CD14-positive monocyte (primary cell): ENCODE measurements at regions not wholly inside any gene's neighbourhood (a gene's known extent, or its start where the extent isn't known, plus 50 kb on each side); places are given as distances from the start of the nearest gene placed in this dataset.

Source experiments
- DNase-seq, 3 donors: peaks; one replicate each; pipeline ENCODE4 v3.0.0-alpha.2; 2011 to 2022
- H2AFZ ChIP-seq: 2 replicates; pipeline ENCODE4 v1.6.0; 2012; ENCODE audit warnings: mild to moderate bottlenecking, low read depth, low read length, inconsistent platforms; ENCODE audit not compliant: insufficient read depth, poor library complexity, severe bottlenecking
- H3K27ac ChIP-seq, 2 donors: 1 replicate in 1 of 2; 2 replicates in 1 of 2; pipeline ENCODE4 v1.5.1; 2012 to 2013; ENCODE audit warnings: low read length in 2 of 2, control low read depth in 1 of 2, inconsistent platforms in 1 of 2, low read depth in 1 of 2, mild to moderate bottlenecking in 1 of 2
- H3K27me3 ChIP-seq, 2 donors: one replicate each; pipeline versions ENCODE4 v1.6.0 to v1.6.1; 2011 to 2013; ENCODE audit warnings: low read length in 2 of 2; ENCODE audit not compliant: control insufficient read depth in 2 of 2, insufficient read depth in 2 of 2
- H3K36me3 ChIP-seq, 2 donors: replicated peaks in 1 of 2; 1 replicate in 1 of 2; 2 replicates in 1 of 2; pipeline versions ENCODE4 v1.5.1 to v1.6.1; 2012 to 2013; ENCODE audit warnings: low read length in 2 of 2, control low read depth in 1 of 2, inconsistent platforms in 1 of 2, mild to moderate bottlenecking in 1 of 2; ENCODE audit not compliant: insufficient read depth in 2 of 2, control insufficient read depth in 1 of 2
- H3K4me1 ChIP-seq, 2 donors: 1 replicate in 1 of 2; 2 replicates in 1 of 2; pipeline versions ENCODE4 v1.5.1 to v1.6.1; 2012 to 2013; ENCODE audit warnings: low read length in 2 of 2, control low read depth in 1 of 2, inconsistent platforms in 1 of 2, mild to moderate bottlenecking in 1 of 2, moderate library complexity in 1 of 2; ENCODE audit not compliant: insufficient read depth in 2 of 2, control insufficient read depth in 1 of 2
- H3K4me2 ChIP-seq: replicated peaks from 2 replicates; pipeline ENCODE3; 2012; ENCODE audit warnings: low read length, moderate library complexity, mild to moderate bottlenecking; ENCODE audit not compliant: poor library complexity, severe bottlenecking; ENCODE audit errors: extremely low read depth
- H3K4me3 ChIP-seq, 3 experiments: fragments of 200-600 bp in 1 of 3; sonication (generic) in 1 of 3; replicated peaks in 1 of 3; 1 replicate in 2 of 3; 2 replicates in 1 of 3; pipeline ENCODE4 v1.5.1; 2011 to 2013; ENCODE audit warnings: low read length in 3 of 3, mild to moderate bottlenecking in 3 of 3, control low read depth in 2 of 3, low read depth in 2 of 3, inconsistent platforms in 1 of 3, moderate library complexity in 1 of 3
- H3K79me2 ChIP-seq: 2 replicates; pipeline ENCODE4 v1.6.0; 2012; ENCODE audit warnings: mild to moderate bottlenecking, control low read depth, inconsistent platforms, low read length, moderate library complexity; ENCODE audit not compliant: insufficient read depth
- H3K9ac ChIP-seq: 2 replicates; pipeline ENCODE4 v1.6.0; 2017; ENCODE audit warnings: low read length, mild to moderate bottlenecking; ENCODE audit not compliant: insufficient read depth, poor library complexity, severe bottlenecking
- H3K9me3 ChIP-seq, 2 donors: replicated peaks in 1 of 2; 1 replicate in 1 of 2; 2 replicates in 1 of 2; pipeline versions ENCODE4 v1.5.1 to v1.6.1; 2012 to 2013; ENCODE audit warnings: low read length in 2 of 2, control low read depth in 1 of 2; ENCODE audit not compliant: control insufficient read depth in 1 of 2, insufficient read depth in 1 of 2
- H4K20me1 ChIP-seq: 2 replicates; pipeline ENCODE4 v1.6.0; 2012; ENCODE audit warnings: mild to moderate bottlenecking, low read length, control low read depth, moderate library complexity; ENCODE audit not compliant: insufficient read depth
- H3K27ac Mint-ChIP-seq, 7 donors: one replicate each; pipeline ENCODE4 v1.8.0; 2020; ENCODE audit warnings: mild to moderate bottlenecking in 7 of 7, mixed read lengths in 7 of 7, moderate library complexity in 6 of 7, inconsistent platforms in 2 of 7
- H3K27me3 Mint-ChIP-seq, 3 donors: one replicate each; pipeline ENCODE4 v1.8.0; 2021 to 2022; ENCODE audit warnings: low read depth in 3 of 3, mild to moderate bottlenecking in 3 of 3, mixed read lengths in 3 of 3, moderate library complexity in 3 of 3, inconsistent platforms in 1 of 3
- H3K36me3 Mint-ChIP-seq, 2 donors: one replicate each; pipeline ENCODE4 v1.8.0; 2020; ENCODE audit warnings: mixed read lengths in 2 of 2, inconsistent platforms in 1 of 2, mild to moderate bottlenecking in 1 of 2
- H3K4me1 Mint-ChIP-seq: one replicate; pipeline ENCODE4 v1.8.0; 2020; ENCODE audit warnings: mild to moderate bottlenecking, mixed read lengths
- H3K4me3 Mint-ChIP-seq, 2 donors: one replicate each; pipeline ENCODE4 v1.8.0; 2020; ENCODE audit warnings: mild to moderate bottlenecking in 2 of 2, mixed read lengths in 2 of 2, moderate library complexity in 1 of 2
- H3K9me3 Mint-ChIP-seq, 7 donors: one replicate each; pipeline ENCODE4 v1.8.0; 2020 to 2022; ENCODE audit warnings: mixed read lengths in 7 of 7, mild to moderate bottlenecking in 6 of 7, moderate library complexity in 6 of 7, inconsistent platforms in 2 of 7
- CTCF ChIP-seq: fragments of 200-600 bp; IDR thresholded peaks from one replicate; pipeline ENCODE4 v1.8.0; 2022; ENCODE audit warnings: antibody characterized with exemption, mild to moderate bottlenecking
- WGBS: methylation state at CpG from one replicate; pipeline ENCODE4 v1.1.5; 2013; ENCODE audit warnings: missing lambda C conversion rate; ENCODE audit not compliant: insufficient coverage; 5-methylcytosine and 5-hydroxymethylcytosine counted together
- intact Hi-C, 2 donors: fragments of 100-400 bp; cut with micrococcal nuclease; formaldehyde crosslinking; loops; one replicate each; pipeline versions ENCODE4 v1.15.0 to v1.15.1; 2023

GRCh38 chr9:121560921-121561320, 61.3 kb upstream of the GGTA1 start:
- Mint-ChIP-seq H3K4me3 (no peak overlapping the region), H3K27me3 (peaks cover 7 to 13% (median 12%) of the 10 kb centered on the region in 3 donors), H3K36me3 (no peaks in the 10 kb centered on the region), H3K4me1 (peaks cover 51% of the 10 kb centered on the region), H3K9me3 (peaks cover 0 to 2% (median 0%) of the 10 kb centered on the region in 7 donors), H3K27ac (no peak overlapping the region)
- H3K4me1 ChIP-seq = peaks cover 42 to 48% of the 10 kb centered on the region in 2 donors
- TF ChIP-seq CTCF = no peak
- no peaks in the 10 kb centered on the region for H4K20me1 ChIP-seq
- no peaks in the 10 kb centered on the region for H3K27me3 ChIP-seq
- H3K36me3 ChIP-seq = no peaks in the 10 kb centered on the region
- no peak overlapping the region for H2AFZ ChIP-seq
- no peak overlapping the region for H3K27ac ChIP-seq
- no peak overlapping the region for H3K4me2 ChIP-seq
- WGBS = 96% methylated on average over 10 of the region's 11 CpGs
- H3K79me2 ChIP-seq = no peaks in the 10 kb centered on the region
- no peak overlapping the region for H3K4me3 ChIP-seq
- H3K9me3 ChIP-seq = no peaks in the 10 kb centered on the region
- no peak overlapping the region for H3K9ac ChIP-seq
- no peak for DNase-seq
- intact Hi-C loops = no loop called here

- Histone ChIP-seq H3K4me2 (no peak overlapping the region), H3K36me3 (no peaks in the 10 kb centered on the region), H3K9ac (no peak overlapping the region), H3K9me3 (no peaks in the 10 kb centered on the region), H4K20me1 (no peaks in the 10 kb centered on the region), H3K79me2 (no peaks in the 10 kb centered on the region), H3K4me3 (no peak overlapping the region), H3K4me1 (peaks cover 42 to 48% of the 10 kb centered on the region in 2 donors), H3K27ac (peak overlapping the region in 1 of 2 donors; percentile 61), H2AFZ (no peak overlapping the region), H3K27me3 (no peaks in the 10 kb centered on the region)
- no peak for TF ChIP-seq CTCF
- WGBS = 100% methylated on average over 1 of the region's 7 CpGs
- peaks cover 6 to 12% (median 8%) of the 10 kb centered on the region in 3 donors for H3K27me3 Mint-ChIP-seq
- no peaks in the 10 kb centered on the region for H3K36me3 Mint-ChIP-seq
- no peak overlapping the region for H3K4me3 Mint-ChIP-seq
- peak overlapping the region in 6 of 7 donors; percentile 14 to 90 (median 72) for H3K27ac Mint-ChIP-seq
- peaks cover 50% of the 10 kb centered on the region for H3K4me1 Mint-ChIP-seq
- intact Hi-C loops = no loop called here
- no peak for DNase-seq
- peaks cover 0 to 2% (median 0%) of the 10 kb centered on the region in 7 donors for H3K9me3 Mint-ChIP-seq
Measured at GRCh38 chr9:121561385-121562222, 62.0 kb upstream of the GGTA1 start.
